ENCODE measurements at regions not wholly inside any gene's neighbourhood (a gene's known extent, or its start where the extent isn't known, plus 50 kb on each side); places are given as distances from the start of the nearest gene placed in this dataset.

DNA sequence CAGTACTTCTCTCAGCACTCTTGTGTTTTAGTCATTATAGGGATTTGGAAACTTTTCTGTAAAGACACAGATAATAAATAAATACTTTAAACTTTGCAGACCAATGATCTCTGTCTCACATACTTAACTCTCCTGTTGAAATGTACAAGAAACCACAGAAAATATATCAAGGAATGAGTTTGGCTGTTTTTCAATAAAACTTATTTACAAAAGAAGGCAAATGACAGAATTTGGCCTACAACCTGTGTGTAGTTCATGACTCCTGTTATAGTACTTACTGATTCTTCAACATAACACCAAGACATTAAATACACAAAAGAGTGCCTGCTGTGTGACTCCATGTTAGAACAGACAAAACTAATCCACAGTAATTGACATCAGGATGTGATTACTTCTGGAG lies 510.0 kb upstream of the PHF14 start:
- TF ChIP-seq CTCF (IDR thresholded peaks at IDR 0.05) (no peak), EP300 (IDR thresholded peaks at IDR 0.05) (no peak), POLR2A (IDR thresholded peaks at IDR 0.05) (no peak)
